ENCODE measurements at regions not wholly inside any gene's neighbourhood (a gene's known extent, or its start where the extent isn't known, plus 50 kb on each side); places are given as distances from the start of the nearest gene placed in this dataset.

GRCh38 chr9:80235752-80236151 is 664.0 kb downstream of the TLE4 start:
- no peak for TF ChIP-seq JUND (IDR thresholded peaks at IDR 0.05; ENCODE audit: low read length)
- no peak for TF ChIP-seq POLR2A (IDR thresholded peaks at IDR 0.05; ENCODE audit: control extremely low read depth in 1 of 2, low read depth in 2 of 2, low read length in 2 of 2)
- TF ChIP-seq HDAC2 (IDR thresholded peaks at IDR 0.05; ENCODE audit: borderline replicate concordance in 1 of 2, low read depth in 2 of 2, low read length in 2 of 2): no peak
- TF ChIP-seq YY1 (IDR thresholded peaks at IDR 0.05; ENCODE audit: low read depth, low read length): no peak
- TF ChIP-seq TCF12 (IDR thresholded peaks at IDR 0.05; ENCODE audit: low read depth, low read length): no peak
- TF ChIP-seq EZH2 (IDR thresholded peaks at IDR 0.05; ENCODE audit: low read depth, low read length, severe bottlenecking): no peak
- no peak for TF ChIP-seq CHD2 (IDR thresholded peaks at IDR 0.05; ENCODE audit: low read length)
- TF ChIP-seq EP300 (IDR thresholded peaks at IDR 0.05; ENCODE audit: borderline replicate concordance in 1 of 2, low read depth in 2 of 2, low read length in 2 of 2): no peak
- no peak for TF ChIP-seq CTCF (IDR thresholded peaks at IDR 0.05; ENCODE audit: control extremely low read depth in 1 of 3, insufficient read depth in 1 of 3, low read depth in 1 of 3, low read length in 3 of 3)
- no peak for TF ChIP-seq SP1 (IDR thresholded peaks at IDR 0.05; ENCODE audit: low read depth, low read length)
- TF ChIP-seq TEAD4 (IDR thresholded peaks at IDR 0.05; ENCODE audit: low read depth, low read length): no peak
- TF ChIP-seq KDM5A (IDR thresholded peaks at IDR 0.05; ENCODE audit: low read length): no peak
